GM21515 (cell line): ENCODE measurements at regions not wholly inside any gene's neighbourhood (a gene's known extent, or its start where the extent isn't known, plus 50 kb on each side); places are given as distances from the start of the nearest gene placed in this dataset.

Source experiments
- ATAC-seq: cut with Tn5 transposase; IDR thresholded peaks from one replicate; pipeline ENCODE4 v1.9.1; 2021; ENCODE audit not compliant: unreplicated experiment

DNA sequence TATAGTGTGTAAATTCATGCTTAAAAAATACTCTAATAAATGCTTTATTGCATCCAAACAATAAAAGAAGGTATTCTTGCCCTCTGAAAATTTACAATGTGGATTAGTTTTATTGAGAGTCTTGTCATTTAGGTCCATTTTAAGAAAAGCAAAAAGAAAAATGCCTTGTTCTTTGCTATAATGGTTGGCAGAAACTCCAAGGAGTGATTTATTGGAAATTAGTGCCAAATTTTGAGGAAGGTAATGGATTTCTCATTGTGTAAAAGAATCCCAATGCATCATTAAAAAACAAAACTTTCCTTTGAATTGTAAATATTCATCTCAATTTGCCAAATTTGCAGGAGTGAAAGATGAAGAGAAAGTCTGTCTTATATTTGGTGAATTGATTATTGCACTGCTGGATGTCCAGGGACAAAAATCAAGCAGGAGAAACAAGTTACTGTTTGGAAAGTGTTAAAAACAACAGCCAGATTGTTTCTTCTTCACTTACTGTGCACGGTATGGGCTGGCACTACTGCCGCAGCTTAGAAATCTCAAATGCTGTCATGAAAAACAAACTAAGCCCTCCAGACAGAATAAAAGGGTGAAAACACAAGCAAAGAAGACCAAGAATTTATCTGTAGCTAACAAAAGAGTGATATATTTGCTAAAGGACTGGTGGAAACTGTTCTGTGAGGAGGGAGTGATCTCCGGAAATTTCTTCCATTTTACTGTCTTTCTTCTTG, 511.7 kb downstream of the TMTC2 start:
- no peak for ATAC-seq

DNA sequence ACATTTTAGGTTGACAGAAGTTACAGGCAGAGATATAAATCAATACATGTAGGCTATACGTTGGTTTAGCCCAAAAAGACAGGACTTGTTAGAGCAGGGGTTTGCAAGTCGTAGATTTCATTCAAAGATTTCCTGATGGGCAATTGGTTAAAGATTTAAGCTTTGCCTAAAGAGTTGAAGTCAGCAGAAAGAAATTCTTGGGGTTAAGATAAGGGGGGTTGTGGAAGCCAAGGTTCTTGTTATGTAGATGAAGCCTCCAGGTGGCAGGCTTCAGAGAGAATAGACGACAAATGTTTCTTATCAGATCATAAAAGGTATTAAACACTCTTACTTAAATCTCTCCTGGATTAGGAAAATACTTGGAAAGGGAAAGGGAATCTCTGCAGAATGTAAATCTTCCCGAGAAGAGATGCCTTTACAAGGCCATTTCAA, 510.8 kb downstream of the TMTC2 start:
- no peak for ATAC-seq

DNA sequence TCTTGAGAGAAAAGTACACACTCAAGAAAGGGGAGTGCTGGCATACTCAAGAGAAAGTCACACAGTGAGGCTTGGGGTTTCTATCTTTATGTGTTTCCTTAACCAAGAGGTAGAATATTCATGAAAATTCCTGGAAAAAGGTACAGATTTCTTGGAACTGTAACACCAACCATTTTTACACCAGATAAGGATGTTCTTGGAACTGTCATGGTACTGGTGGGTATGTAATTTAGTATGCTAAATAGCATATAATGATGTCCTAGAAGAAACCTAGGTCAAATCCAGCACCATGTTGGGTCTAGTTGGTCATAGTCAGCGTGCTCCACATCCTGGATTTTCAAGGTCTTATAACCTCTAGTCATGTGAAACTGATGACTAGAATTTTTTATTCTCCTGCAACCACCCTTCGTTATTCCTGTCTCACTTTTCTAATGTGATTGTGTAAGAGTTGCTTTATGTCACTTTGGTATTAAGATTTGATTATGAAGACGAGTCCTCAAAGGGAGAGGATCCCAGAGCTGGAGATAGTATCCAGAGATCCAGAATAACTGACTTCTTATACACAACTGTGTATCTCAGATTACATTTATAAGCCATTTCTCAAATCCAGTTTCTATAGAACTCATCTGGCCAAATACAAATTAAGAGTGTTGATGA, 510.1 kb downstream of the TMTC2 start:
- ATAC-seq, result no peak

DNA sequence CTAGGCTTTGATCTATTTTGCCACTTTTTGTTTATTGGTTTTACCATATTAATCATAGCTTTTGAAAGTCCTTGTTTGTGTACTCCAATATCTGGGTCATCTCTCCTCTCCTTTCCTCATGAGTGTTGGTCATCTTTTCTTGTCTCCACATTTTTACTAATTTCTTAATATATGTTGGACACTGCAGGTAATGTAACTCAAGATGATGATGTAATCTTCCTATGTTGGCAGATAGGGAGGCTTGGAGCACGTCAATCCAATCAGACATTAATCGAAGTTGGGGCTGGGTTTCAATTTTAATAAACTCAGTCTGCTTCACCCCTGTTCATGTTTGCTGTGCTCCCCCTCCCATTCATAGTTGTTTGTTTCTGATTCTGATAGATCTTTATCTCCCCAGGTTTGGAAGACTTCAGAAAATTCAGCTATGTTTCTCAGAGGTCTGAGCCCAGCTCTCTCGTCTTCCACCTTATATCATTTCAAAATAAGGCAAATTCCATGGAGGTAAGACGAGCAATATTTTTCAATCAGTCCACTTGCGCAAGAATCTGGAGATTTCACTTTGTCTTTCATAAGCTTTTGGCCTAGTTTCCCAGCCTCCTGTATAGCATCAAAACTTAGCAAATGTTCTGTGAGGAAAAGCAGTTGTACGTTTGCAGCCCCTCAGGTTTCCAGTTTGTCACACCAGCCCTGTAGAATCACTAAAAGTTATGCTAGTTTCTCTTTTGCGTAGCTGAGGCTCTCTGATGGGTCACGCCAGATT, 504.1 kb downstream of the TMTC2 start:
- ATAC-seq, result no peak

DNA sequence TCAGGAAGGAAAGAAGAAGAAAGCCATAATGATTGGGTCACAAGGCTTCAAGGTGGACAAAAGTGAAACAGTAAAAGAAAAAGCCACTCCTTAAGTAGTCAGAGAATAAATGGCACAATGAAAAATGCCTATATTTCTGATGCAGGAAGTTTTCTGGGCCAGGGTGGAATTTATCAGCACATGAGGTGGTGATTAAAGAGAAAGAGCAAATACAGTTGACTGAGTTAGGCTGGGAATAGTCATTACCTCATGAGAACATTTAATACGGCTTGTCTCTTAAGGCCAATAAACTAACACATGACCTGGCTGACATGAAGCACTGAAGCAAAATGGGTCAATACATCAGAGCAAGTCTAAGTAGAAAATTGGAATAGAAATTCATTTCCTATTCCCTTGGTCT, 499.7 kb downstream of the TMTC2 start:
- no peak for ATAC-seq

DNA sequence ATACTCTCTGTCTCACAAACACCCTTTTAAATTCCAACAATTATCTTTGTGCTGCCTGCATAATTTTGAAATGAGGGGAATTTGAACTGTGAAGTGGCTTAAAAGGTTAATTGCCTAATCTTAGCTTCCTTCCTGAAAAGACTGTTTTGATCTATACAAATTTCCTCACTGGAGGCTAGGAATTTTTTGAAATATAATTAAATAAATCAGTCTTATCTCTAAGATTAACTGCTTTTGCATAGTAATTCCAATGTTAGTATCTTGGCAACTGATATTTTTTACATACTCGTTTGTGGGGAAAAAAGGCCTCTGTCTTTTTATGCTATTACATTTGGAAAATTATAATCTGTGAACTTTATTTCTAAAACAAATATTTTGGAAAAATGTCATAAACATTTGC, 498.5 kb downstream of the TMTC2 start:
- ATAC-seq, result no peak
